HAP-1 (cell line): ENCODE measurements at regions not wholly inside any gene's neighbourhood (a gene's known extent, or its start where the extent isn't known, plus 50 kb on each side); places are given as distances from the start of the nearest gene placed in this dataset.

Experiments
- DNase-seq, 2 experiments: peaks; one replicate each; pipeline ENCODE4 v3.0.0-alpha.2; 2016 to 2020; ENCODE audit warnings: low spot score in 2 of 2
- H3K27me3 ChIP-seq: fragments of 250-450 bp; sonication (Bioruptor Pico); 2 replicates; pipeline ENCODE4 v1.5.1; 2020; ENCODE audit warnings: low read depth, mild to moderate bottlenecking, moderate library complexity
- H3K36me3 ChIP-seq: fragments of 250-450 bp; sonication (Bioruptor Pico); replicated peaks from 2 replicates; pipeline ENCODE4 v1.5.1; 2020; ENCODE audit warnings: mild to moderate bottlenecking
- H3K4me1 ChIP-seq: fragments of 250-450 bp; sonication (Bioruptor Pico); 2 replicates; pipeline ENCODE4 v1.5.1; 2020; ENCODE audit warnings: mild to moderate bottlenecking
- H3K4me3 ChIP-seq: fragments of 250-450 bp; sonication (Bioruptor Pico); 2 replicates; pipeline ENCODE4 v1.5.1; 2020; ENCODE audit warnings: mild to moderate bottlenecking, moderate library complexity
- H3K9me3 ChIP-seq: fragments of 250-450 bp; sonication (Bioruptor Pico); 2 replicates; pipeline ENCODE4 v1.5.1; 2020; ENCODE audit warnings: mild to moderate bottlenecking, moderate library complexity
- in situ Hi-C: fragments of 300-500 bp; cut with MboI; formaldehyde crosslinking; loops from 3 replicates; pipeline ENCODE4 v1.14.3; 2020; ENCODE audit warnings: low sequenced_read_pairs, inconsistent platforms, mixed read lengths

GRCh38 chr16:51225878-51226277 lies 74.8 kb upstream of the SALL1 start:
- Histone ChIP-seq H3K36me3 (no peaks in the 10 kb centered on the region), H3K9me3 (no peaks in the 10 kb centered on the region), H3K27me3 (no peaks in the 10 kb centered on the region), H3K4me1 (peaks cover 6% of the 10 kb centered on the region), H3K4me3 (no peak overlapping the region)
- in situ Hi-C loops, result no loop called here
- DNase-seq, result no peak

- in situ Hi-C loops, result no loop called here
- Histone ChIP-seq H3K36me3 (no peaks in the 10 kb centered on the region), H3K4me3 (no peak overlapping the region), H3K4me1 (peaks cover 6% of the 10 kb centered on the region), H3K9me3 (no peaks in the 10 kb centered on the region), H3K27me3 (no peaks in the 10 kb centered on the region)
- no peak for DNase-seq
Measured at GRCh38 chr16:51224317-51224716, 73.2 kb upstream of the SALL1 start.

GRCh38 chr16:51222016-51222415 lies 70.9 kb upstream of the SALL1 start:
- H3K36me3 ChIP-seq, result no peaks in the 10 kb centered on the region
- H3K4me3 ChIP-seq, result no peak overlapping the region
- no peaks in the 10 kb centered on the region for H3K27me3 ChIP-seq
- no peak for DNase-seq
- H3K4me1 ChIP-seq, result no peaks in the 10 kb centered on the region
- in situ Hi-C loops, result no loop called here
- no peaks in the 10 kb centered on the region for H3K9me3 ChIP-seq

GRCh38 chr16:51211148-51211547 lies 60.1 kb upstream of the SALL1 start:
- H3K4me3 ChIP-seq, result no peak overlapping the region
- H3K36me3 ChIP-seq, result no peaks in the 10 kb centered on the region
- H3K4me1 ChIP-seq, result peaks cover 9% of the 10 kb centered on the region
- no peak for DNase-seq
- H3K27me3 ChIP-seq, result no peaks in the 10 kb centered on the region
- in situ Hi-C loops, result no loop called here
- no peaks in the 10 kb centered on the region for H3K9me3 ChIP-seq

- Histone ChIP-seq H3K36me3 (no peaks in the 10 kb centered on the region), H3K9me3 (no peaks in the 10 kb centered on the region), H3K27me3 (no peaks in the 10 kb centered on the region), H3K4me1 (peaks cover 9% of the 10 kb centered on the region), H3K4me3 (no peak overlapping the region)
- in situ Hi-C loops, result no loop called here
- DNase-seq, result no peak
Measured at GRCh38 chr16:51210087-51210486, 59.0 kb upstream of the SALL1 start.

GRCh38 chr16:51201604-51202003 lies 50.5 kb upstream of the SALL1 start:
- in situ Hi-C loops, result no loop called here
- Histone ChIP-seq H3K9me3 (peaks cover 2% of the 10 kb centered on the region; the same call in 1 of the 2 replicates), H3K4me3 (no peak overlapping the region), H3K36me3 (no peaks in the 10 kb centered on the region), H3K4me1 (no peaks in the 10 kb centered on the region), H3K27me3 (no peaks in the 10 kb centered on the region)
- no peak for DNase-seq
